Esophagus squamous epithelium (tissue), 4 donors: ENCODE measurements at regions not wholly inside any gene's neighbourhood (a gene's known extent, or its start where the extent isn't known, plus 50 kb on each side); places are given as distances from the start of the nearest gene placed in this dataset.

Experiments used
- CTCF ChIP-seq, 6 experiments: fragments of 450-650 bp in 4 of 6; fragments of 200-600 bp in 2 of 6; sonication (generic) in 2 of 6; IDR thresholded peaks; one replicate each; pipeline ENCODE4 v1.5.1; 2016 to 2019; ENCODE audit warnings: antibody characterized with exemption in 6 of 6, mild to moderate bottlenecking in 4 of 6, moderate library complexity in 4 of 6
- POLR2A ChIP-seq, 4 donors: fragments of 450-650 bp; IDR thresholded peaks; one replicate each; pipeline ENCODE4 v1.6.1; 2017; ENCODE audit warnings: antibody characterized with exemption in 4 of 4, mild to moderate bottlenecking in 4 of 4, moderate library complexity in 3 of 4

- no peak for TF ChIP-seq POLR2A (IDR thresholded peaks at IDR 0.05)
- TF ChIP-seq CTCF (IDR thresholded peaks at IDR 0.05): no peak
Observed at GRCh38 chr6:67933278-67933677, 701.8 kb upstream of the ADGRB3 start.
